ENCODE measurements at regions not wholly inside any gene's neighbourhood (a gene's known extent, or its start where the extent isn't known, plus 50 kb on each side); places are given as distances from the start of the nearest gene placed in this dataset.
"Not testable (repeated sequence)": the region's sequence is repeated elsewhere in the genome, so short reads cannot be mapped to it uniquely, and the experiment has no call there.

DNA sequence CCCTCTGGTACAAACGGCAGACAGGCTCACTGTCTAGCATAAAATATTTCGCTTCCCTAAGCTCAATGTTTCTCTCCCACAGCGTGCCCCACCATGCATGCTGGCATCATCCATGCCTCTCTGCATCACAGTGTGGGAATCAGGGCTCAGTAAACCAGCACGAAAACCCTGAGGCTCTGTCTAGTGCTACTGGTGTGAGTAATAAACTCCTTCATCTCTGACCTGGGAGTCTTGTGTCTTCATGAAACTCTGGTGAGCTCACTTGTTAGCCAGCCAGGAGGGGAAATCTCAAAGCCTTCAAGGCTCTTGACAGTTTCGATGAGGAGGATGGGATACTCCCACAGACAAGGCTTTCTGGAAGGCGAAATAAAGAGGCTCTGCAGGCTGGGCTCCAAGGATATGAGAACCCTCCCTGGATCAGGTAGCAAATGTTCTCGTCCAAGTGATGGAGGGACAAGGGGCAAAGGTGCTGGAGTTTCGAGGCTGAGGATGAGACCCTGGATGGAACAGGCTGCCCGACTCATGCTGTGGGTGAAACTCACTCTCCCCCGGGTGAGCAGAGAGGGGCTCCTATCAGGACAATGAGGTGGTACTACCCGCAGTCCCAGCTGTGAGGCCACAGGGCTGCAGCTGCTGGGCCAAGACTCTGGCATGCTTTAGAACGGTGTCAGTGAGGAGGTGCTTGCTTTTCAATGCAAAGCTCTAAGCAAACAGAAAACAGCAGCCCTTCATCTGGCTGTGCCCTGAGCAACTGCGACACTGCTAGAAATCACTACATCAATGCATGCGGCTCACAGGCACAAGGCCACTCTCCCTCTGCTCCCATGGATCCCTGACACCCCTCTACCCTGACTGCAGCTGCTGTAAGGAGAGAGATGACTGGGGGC lies 69.3 kb downstream of the SHANK2 start:
- DNase-seq (ENCODE audit: low read depth in 4 of 4, low spot score in 3 of 4), result no peak

DNA sequence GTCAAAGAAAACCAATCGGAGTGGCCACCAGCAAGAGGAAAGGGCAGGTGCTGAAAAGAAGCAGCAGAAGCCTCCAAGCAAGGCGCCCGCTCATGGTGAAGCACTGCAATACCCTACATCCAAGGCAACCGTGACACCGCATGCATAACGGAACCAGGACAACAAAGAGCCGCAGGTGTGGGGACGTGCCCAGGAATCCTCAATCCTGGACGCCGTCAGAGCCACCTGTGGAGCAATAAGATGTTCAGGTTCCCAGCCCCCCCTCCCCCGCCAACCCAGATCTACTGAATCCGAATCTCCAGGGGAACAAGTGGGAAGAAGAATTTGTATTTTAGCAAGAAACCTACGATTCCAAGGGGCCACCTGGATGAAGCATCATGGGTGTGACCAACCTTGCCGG lies 70.8 kb downstream of the SHANK2 start:
- DNase-seq (ENCODE audit: low read depth in 4 of 4, low spot score in 3 of 4), result no peak

DNA sequence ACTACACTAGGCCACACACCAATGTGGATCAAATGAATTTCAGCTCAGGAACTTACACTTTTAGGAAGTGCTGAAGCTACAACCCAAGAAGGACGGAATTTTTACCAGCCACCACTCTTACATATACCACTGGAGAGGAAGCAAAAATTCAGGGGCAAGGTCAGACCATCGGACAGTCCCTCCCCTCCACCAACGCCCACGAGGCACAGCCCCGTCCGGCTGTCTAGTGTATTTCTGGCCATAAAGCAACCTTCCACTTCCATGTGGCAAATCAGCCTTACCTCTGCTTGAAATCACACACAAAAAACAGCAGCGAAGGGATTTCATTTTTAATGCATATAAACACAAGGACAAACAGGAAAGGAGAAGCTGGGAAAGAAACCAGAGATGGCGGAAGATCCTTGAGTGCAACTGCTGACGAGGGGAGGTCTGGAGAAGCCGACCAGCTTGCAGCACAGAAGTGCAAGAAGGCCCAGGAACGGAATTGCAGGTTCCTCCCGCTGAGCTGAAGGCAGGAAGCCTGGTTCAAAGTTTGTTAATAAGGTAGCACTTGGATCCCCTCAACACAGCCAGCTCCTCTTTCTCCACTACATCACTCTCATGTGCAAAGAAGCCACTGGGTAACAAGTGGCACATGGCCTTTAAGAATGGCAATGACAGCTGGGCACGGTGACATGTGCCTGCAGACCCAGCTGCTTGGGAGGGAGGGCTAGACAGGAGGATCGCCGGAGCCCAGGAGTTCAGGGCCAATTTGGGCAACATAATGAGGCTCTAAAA lies 71.5 kb downstream of the SHANK2 start:
- DNase-seq (ENCODE audit: low read depth in 4 of 4, low spot score in 3 of 4), result no peak

- DNase-seq (ENCODE audit: low read depth in 4 of 4, low spot score in 3 of 4), result no peak
These were observed 72.3 kb downstream of the SHANK2 start for GRCh38 chr11:71179877-71180605.

- DNase-seq (ENCODE audit: low read depth in 4 of 4, low spot score in 3 of 4), result no peak
These were observed 74.3 kb downstream of the SHANK2 start for GRCh38 chr11:71178076-71178475.

DNA sequence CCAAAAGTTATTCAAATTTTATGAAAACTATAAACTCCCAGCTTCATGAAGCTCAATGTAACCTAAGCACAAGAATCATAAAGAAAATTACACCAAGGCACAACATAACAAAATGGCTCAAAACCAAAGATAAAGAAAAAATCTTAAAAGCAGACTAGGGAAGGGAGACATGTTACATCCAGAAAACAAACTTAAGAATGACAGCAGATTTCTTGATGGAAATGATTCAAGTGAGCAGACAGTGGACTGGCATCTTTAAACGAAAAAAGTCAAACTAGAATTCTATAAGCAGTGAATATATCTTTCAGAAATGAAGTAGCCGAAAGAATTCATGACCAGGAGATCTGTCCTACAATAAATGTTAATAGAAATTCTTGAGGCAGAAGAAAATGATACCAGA lies 75.6 kb downstream of the SHANK2 start:
- DNase-seq (ENCODE audit: low read depth in 4 of 4, low spot score in 3 of 4), result no peak

DNA sequence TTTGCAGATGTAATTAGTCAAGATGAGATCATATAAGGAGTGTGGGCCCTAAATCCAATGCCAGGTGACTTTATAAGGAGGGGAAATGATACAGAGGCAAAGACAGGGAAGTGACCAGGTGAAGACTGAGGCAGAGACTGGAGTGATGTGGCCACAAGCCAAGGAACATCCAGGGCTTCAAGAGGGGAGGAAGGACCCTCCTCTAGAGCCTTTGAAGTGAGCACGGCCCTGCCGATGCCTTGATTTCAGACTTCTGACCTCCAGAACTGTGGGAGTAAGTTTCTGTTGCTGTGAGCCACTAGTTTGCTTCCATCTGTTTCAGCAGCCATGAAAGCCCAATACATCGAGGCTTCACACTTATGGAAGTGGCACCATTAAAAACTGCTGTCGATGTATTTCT lies 78.7 kb downstream of the SHANK2 start:
- DNase-seq (ENCODE audit: low read depth in 4 of 4, low spot score in 3 of 4), result no peak

GRCh38 chr11:71172680-71173079 lies 79.7 kb downstream of the SHANK2 start:
- no peak for DNase-seq (ENCODE audit: low read depth in 4 of 4, low spot score in 3 of 4)

GRCh38 chr11:71171576-71171975 lies 80.8 kb downstream of the SHANK2 start:
- DNase-seq (ENCODE audit: low read depth in 4 of 4, low spot score in 3 of 4), result no peak

DNA sequence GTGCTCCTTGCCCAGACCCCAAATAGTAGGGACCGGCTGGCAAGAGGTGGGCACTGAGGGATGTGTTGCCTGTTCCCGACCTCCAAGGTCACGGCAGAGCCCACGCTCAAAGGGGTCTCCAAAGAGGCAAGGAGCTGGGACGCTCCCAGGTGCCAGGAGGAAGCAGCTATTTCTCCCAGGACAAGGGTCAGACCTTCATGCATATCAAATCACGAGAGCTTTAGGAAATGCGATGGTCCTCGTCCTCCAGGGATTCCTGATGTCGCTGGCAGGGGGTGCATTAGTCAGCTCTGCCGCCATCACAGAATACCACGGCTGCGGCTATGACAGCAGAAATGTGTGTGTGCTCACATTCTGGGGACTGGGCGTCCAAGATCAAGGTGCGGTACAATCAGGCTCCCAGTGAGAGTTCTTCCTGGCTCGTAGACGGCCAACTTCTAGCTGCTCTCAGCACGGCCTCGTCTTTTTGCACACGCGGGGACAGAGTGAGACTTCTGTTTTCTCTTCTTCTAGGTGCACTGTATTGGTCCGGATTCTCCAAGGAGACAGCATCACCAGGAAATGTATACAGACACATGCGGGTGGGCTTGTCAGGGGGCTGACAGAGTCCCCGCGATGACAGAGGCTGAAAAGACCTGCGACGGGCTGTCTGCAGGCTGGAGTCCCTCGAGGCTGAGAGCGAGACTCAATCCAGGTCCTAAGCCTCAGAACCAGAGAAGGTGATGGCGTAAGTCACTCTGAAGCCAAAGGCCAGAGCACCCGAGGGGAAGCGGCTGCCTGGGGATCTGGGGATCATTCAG lies 81.6 kb downstream of the SHANK2 start:
- DNase-seq (ENCODE audit: low read depth in 4 of 4, low spot score in 3 of 4), result no peak

DNA sequence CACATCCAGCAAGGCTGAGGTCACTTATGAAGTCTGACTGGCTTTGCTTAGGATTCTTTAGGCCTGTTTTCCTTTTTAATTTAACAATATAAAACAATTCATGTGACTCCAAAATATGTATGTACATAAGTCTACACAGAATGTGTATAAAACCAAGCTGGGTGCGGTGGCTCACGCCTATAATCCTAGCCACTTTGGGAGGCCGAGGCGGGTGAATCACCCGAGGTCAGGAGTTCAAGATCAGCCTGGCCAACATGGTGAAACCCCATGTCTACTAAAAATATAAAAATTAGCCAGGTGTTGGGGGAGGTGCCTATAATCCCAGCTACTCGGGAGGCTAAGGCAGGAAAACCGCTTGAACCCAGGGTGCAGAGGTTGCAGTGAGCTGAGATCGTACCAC lies 83.1 kb downstream of the SHANK2 start:
- DNase-seq (ENCODE audit: low read depth in 4 of 4, low spot score in 3 of 4), result no peak

- DNase-seq (ENCODE audit: low read depth in 4 of 4, low spot score in 3 of 4), result not testable (repeated sequence)
These were observed 84.6 kb downstream of the SHANK2 start for GRCh38 chr11:71167814-71168213.

- no peak for DNase-seq (ENCODE audit: low read depth in 4 of 4, low spot score in 3 of 4)
These were observed 86.6 kb downstream of the SHANK2 start for GRCh38 chr11:71165771-71166170.

DNA sequence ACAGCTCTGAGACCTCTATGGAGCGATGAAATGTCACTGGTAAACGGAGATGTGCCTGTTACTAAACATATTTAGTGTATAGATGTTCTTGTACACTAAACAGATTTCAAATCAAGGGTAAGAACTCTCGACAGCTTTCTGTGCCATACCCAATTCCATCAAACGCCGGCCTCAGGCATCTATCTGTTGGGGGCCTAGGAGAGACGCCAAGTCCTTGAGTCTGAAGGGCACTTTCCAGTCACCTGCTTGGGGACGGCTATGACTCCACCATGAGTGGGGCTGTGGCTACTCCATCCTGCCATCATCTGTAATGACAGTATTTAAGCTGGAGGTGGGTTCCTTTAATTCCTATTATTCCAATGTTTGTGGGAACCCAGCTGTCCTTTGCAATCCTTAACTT lies 87.8 kb downstream of the SHANK2 start:
- no peak for DNase-seq (ENCODE audit: low read depth in 4 of 4, low spot score in 3 of 4)

DNA sequence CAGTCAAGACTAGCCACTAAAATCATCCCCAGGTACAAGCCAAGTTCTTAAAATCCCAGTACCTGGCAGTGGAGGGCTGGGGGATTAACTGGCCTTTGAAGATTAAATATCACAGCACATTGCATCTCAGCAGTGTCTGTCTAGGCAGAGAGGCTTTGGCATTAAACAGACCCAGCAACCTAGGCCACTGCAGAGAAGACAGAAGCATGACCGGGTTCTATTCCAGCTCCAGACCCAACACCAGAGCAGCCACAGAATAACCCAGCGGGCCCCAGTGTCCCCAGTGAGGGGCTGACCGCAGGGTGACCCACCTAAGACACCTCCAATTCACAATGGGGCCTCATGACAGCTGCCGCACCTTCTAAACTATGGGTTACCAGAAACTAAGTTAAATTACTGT lies 88.2 kb downstream of the SHANK2 start:
- DNase-seq (ENCODE audit: low read depth in 4 of 4, low spot score in 3 of 4), result no peak

- no peak for DNase-seq (ENCODE audit: low read depth in 4 of 4, low spot score in 3 of 4)
These were observed 89.0 kb downstream of the SHANK2 start for GRCh38 chr11:71163371-71163770.

- DNase-seq (ENCODE audit: low read depth in 4 of 4, low spot score in 3 of 4), result no peak
These were observed 93.4 kb downstream of the SHANK2 start for GRCh38 chr11:71158936-71159335.

DNA sequence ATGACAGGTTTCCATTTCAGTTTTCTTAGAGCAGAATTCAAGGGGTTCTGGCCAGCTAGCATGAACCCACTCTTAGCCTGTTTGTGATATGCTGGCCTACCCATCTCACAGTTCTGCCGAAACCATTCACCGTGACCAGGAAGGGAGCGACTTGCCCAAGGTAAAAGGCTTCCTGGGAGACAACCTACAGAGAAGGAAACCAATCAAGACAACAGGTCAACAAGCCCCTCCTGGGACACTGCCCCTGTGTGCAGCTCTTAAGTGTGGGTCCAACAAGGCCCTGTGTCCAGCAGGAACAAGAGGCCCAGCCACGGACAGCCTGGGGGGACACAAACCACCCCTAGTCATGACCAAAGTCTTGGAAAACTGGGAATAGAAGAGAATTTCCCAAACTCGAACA lies 94.7 kb downstream of the SHANK2 start:
- DNase-seq (ENCODE audit: low read depth in 4 of 4, low spot score in 3 of 4), result not testable (repeated sequence)

- DNase-seq (ENCODE audit: low read depth in 4 of 4, low spot score in 3 of 4), result no peak
These were observed 96.1 kb downstream of the SHANK2 start for GRCh38 chr11:71156301-71156700.

- no peak for DNase-seq (ENCODE audit: low read depth in 4 of 4, low spot score in 3 of 4)
These were observed 96.5 kb downstream of the SHANK2 start for GRCh38 chr11:71155846-71156245.
